DMS 273 treated with DMSO at 0.1 percent for 48 hours (cell line): ENCODE measurements at regions not wholly inside any gene's neighbourhood (a gene's known extent, or its start where the extent isn't known, plus 50 kb on each side); places are given as distances from the start of the nearest gene placed in this dataset.
"Not testable (repeated sequence)": the region's sequence is repeated elsewhere in the genome, so short reads cannot be mapped to it uniquely, and the experiment has no call there.

Source experiments
- DNase-seq: peaks from one replicate; lab custom pipeline; 2025; lab: John Stamatoyannopoulos, UW

DNA sequence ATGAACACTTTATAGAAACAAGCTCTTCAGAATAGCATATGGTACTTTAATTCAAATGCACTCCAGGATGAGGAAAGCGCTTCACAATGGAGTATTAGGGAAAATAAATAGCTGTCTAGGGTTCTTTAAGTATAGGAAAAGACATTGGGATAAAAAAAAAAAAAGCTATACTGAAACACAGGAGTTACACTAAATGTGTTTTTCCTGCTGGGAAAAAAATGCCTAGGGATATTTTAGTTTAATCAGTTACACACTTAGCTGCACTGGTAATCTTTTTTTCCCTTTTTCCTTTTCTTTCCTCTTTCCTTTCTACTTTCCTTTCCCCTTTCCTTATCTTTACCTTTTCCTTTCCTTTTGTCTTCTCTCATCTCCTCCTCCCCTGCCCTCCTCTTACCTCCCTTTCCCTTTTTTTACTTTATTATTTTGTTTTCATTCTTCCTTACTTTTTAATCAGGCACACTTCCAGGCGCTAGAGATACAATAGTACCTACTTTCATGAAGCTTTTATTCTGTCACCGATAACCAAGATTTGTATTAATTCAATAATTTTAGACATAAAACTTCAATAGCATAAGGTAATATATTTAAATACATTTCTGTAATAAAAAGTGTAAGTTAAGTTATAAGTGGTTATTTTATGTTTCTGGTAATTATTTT is 758.7 kb downstream of the CDH18 start:
- DNase-seq, result no peak

DNA sequence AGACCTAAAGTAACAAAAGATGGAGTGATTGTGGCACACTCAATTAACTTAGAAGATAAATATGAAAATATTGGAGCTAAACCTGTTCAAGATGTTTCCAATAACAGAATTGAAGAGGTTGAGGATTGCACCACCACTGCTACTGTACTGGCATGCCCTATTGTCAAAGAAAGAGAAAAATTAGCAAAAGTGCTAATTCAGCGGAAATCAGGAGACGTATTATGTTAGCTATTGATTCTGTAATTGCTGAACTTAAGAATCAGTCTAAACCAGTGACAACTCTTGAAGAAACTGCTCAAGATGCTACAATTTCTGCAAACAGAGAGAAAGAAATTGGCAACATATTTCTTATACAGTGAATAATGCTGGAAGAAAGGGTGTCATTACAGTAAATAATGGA is 754.4 kb downstream of the CDH18 start:
- no peak for DNase-seq

DNA sequence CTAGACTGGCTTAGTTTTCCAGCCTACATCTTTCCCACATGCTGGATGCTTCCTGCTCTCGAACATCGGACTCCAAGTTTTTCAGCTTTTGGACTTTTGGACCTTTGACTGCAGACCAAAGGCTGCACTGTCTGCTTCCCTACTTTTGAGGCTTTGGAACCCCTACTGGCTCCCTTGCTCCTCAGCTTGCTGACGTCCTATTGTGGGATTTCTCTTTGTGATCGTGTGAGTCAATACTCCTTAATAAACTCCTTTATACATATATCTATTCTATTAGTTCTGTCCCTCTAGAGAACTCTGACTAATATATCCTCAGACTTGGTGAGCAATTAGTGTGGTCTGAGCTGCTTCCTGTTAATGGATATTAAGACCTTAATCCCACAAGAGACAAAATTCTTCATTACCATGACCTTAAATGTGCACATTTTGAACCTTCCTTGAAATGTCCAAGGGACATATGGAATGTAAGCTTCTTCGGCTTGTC is 752.9 kb downstream of the CDH18 start:
- DNase-seq, result no peak

DNA sequence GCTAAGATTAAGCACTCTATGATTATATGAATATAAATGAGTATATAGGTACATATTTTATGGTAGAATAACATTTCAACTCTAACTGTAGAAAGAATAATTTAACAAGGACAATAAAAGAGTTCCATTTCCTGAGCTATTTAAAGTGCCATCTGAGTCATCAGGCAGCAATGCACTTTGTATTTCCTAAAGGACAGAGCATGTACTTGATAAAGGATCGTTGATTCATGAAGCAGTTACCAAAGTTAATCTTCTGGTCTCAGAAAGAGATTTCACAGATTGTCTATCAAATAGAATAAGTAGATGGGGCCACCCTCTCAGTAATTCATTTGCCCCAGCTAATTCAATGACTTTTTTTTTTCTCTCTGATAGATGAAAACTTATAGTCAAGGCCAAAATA is 747.8 kb downstream of the CDH18 start:
- DNase-seq, result no peak

DNA sequence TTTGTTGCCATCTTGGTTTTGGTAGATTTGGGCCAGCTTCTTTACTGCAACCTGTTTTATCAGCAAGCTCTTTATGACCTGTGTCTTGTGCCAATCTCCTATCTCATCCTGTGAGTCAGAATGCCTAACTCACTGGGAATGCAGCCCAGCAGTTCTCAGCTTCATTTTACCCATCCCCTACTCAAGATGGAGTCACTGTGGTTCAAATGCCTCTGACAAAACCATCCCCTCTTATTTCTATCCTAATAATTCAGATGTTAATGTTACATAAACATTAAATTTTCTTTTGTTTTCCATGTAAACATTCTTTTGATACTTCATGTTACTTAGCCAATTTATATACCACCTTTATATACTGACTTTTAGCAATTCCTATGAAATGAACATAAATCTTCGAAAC is 746.3 kb downstream of the CDH18 start:
- no peak for DNase-seq

DNA sequence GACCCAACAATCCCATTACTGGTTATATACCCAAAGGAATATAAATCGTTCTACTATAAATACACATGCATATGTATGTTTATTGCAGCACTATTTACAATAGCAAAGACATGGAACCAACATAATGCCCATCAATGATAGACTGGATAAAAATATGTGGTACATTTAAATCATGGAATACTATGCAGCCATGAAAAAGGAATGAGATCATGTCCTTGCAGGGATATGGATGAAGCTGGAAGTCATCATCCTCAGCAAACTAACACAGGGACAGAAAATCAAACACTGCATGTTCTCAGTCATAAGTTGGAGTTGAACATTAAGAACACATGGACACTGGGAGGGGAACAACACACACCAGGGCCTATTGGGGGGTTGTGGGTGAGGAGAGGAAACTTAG is 741.8 kb downstream of the CDH18 start:
- not testable (repeated sequence) for DNase-seq

DNA sequence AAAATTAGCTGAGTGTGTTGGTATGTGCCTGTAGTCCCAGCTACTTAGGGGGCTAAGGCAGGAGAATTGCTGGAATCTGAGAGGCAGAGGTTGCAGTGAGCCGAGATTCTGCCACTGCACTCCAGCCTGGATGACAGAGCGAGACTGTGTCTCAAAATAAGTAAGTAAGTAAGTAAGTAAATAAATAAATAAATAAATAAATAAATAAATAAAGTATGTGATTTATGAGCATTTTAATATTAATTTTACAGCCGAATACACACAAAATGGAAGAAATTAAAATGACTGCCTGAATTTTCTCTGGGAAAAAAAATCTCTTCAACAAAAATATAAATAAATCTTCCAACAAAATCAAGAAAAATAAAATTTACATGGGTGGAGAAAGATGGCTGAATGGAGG is 740.7 kb downstream of the CDH18 start:
- no peak for DNase-seq

DNA sequence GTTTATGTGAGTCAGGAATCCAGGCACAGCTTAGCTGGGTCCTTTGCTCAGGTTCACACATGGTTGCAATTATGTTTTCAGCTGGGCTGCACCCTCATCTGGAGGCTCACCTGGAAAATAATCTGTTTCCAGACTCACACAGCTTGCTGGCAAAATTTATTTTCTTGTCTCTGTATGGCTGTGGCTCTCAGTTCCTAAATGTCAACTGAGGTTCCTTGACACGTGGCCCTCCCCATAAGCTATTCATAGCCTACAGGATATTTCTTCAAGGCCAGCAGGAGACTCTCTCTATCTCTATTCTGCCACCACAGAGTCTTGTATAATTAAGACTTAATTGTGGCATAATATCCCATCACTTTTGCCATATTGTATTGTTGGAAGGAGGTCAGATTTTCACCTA is 732.0 kb downstream of the CDH18 start:
- no peak for DNase-seq

DNA sequence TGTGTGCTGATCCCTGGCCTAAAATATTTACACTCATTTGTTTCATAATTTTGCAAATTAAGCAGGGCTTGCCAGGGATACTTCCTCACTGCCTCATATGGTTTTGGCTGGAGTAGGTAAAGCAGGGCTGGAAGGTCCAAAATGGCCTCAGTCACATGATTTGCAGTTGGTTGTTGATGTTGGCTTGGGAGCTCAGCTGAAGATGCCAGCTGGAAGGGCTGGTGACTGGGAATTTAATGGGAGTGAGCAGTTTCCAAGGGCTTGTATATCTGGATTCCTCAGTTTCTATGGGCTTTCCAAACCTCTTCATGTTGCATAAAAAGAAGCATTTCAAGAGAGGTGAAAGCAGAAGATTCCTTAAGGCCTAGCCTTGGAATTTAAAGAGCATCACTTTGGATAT is 729.3 kb downstream of the CDH18 start:
- DNase-seq, result no peak

DNA sequence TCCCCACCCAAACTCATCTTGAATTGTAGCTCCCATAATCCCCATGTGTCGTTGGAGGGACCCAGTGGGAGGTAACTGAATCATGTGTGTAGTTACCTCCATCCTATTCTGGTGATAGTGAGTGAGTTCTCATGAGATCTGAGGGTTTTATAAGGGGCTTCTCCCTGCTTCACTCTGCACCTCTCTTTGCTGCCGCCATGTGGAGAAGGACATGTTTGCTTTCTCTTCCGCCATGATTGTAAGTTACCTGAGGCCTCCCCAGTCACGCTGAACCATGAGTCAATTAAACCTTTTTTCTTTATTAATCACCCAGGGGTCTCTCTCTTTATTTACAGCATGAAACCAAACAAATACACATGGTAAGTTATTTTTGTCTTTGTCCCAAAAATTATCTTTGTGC is 726.1 kb downstream of the CDH18 start:
- no peak for DNase-seq

DNA sequence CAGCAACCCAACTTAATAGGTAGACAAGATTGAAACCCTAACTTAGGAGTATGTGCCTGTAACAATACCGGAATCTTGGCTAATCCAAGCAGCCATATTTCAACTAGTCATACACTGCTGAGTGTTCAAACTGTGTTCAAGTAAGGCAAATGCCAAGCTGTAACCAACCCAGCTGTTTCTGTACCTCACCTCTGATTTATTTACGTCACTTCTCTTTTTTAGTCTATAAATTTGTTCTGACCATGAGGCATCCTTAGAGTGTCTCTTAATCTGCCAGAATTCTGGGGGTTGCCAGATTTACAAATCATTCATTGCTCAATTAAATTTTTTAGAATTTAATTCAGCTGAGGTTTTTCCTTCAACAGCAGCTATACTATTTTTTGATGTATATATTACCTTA is 723.2 kb downstream of the CDH18 start:
- no peak for DNase-seq

DNA sequence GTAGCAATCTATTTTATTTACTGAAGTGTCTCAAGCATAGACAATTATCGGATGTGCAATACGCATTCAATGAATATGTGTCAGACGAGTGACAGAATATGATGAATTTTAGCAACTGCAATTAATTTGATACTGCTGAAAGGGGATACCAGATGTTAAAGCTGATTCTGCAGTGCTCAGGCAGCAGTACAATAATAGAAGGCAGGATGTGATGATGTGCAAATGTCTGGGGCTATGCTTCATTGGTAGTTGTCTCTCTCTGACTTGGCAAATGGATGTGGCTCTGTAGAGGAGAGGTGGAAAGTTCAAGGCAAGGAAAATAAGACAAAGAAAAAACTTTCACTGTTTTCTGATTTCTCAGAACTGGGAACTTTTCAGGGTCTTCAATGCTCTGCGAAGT is 721.2 kb downstream of the CDH18 start:
- DNase-seq, result no peak

DNA sequence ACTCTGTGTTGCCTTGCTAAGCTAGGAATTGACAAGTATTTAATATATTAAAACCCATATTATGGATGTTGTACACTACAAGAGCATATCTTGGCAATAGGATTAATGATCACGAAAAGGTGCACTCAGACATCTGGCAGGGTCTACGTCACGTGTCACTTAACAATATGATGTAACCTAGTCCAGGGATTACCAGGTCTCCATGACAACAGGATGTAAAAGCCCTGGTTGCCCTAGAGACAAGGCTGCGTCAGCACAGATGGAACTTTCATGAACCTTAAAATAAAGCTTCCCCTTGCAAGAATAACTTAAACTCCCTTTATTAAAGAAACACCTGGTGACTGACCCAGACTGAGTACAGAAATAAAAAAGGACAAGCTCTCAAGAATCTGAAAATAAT is 717.8 kb downstream of the CDH18 start:
- peak; percentile 15 for DNase-seq

DNA sequence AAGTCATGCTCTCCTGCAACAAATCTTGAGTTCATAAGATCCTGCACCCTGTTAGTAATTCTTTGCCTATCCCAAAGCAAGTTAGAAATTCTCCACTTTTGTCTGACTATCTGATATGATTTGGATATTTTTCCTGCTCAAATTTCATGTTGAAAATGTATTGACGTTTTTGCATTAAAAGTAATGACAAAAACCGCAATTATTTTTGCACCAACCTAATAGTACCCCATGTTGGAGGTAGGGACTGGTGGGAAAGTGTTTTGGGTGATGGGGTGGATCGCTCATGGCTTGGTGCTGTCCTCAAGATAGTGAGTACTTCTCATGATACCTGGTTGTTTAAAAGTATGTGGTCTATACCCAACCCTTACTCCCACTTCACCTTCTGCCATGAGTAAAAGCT is 713.4 kb downstream of the CDH18 start:
- no peak for DNase-seq

DNA sequence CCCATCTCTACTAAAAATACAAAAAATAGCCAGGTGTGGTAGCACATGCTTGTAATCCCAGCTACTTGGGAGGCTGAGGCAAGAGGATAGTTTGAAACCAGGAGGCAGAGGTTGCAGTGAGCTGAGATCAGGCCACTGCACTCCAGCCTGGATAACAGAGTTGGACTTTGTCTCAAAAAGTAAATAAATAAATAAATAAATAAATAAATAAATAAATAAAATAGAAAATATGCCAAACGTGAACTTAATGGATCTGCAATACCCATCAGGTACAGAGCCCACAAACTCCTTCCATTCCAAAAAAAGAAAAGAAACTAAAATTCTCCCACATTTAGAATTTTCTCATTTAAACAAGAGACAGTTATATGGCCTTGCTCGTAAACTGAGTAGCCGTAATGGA is 702.7 kb downstream of the CDH18 start:
- DNase-seq, result no peak

DNA sequence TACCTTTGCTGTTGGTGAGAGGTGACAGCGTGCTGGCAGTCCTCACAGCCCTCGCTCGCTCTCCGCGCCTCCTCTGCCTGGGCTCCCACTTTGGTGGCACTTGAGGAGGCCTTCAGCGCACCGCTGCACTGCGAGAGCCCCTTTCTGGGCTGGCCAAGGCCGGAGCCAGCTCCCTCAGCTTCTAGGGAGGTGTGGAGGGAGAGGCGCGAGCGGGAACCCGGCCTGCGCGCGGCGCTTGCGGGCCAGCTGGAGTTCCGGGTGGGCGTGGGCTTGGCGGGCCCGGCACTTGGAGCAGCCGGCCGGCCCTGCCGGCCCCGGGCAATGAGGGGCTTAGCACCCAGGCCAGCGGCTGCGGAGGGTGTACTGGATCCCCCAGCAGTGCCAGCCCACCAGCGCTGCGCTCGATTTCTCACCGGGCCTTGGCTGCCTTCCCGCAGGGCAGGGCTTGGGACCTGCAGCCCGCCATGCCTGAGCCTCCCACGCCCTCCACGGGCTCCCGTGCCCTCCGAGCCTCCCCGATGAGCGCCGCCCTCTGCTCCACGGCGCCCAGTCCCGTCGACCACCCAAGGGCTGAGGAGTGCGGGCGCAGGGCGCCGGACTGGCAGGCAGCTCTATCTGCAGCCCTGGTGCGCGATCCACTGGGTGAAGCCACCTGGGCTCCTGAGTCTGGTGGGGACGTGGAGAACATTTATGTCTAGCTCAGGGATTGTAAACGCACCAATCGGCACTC is 700.3 kb downstream of the CDH18 start:
- DNase-seq, result not testable (repeated sequence)

DNA sequence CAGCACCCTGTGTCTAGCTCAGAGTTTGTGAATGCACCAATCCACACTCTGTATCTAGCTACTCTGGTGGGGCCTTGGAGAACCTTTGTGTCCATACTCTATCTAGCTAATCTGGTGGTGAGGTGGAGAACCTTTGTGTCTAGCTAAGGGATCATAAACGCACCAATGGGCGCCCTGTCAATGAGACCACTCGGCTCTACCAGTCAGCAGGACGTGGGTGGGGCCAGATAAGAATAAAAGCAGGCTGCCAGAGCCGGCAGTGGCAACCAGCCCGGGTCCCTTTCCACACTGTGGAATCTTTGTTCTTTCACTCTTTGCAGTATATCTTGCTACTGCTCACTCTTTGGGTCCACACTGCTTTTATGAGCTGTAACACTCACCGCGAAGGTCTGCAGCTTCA is 699.7 kb downstream of the CDH18 start:
- not testable (repeated sequence) for DNase-seq

DNA sequence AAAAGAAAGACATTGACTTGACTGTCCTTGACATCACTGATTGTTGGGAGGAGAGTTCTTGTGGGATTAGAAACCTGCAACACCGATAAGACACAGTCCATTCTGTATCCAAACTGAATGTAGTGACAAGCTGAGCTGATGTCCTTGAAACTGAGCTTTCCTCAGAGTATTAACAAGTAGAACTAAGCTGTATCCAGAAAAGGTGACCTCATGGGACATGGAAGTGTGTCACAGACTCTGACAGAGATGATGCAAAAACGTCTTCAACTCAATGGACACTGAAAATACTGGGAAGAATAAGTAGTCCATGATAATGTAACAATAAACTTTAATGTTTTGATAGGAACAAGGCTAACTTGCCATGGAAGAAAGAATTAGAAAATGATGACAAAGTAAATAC is 690.1 kb downstream of the CDH18 start:
- DNase-seq, result no peak

DNA sequence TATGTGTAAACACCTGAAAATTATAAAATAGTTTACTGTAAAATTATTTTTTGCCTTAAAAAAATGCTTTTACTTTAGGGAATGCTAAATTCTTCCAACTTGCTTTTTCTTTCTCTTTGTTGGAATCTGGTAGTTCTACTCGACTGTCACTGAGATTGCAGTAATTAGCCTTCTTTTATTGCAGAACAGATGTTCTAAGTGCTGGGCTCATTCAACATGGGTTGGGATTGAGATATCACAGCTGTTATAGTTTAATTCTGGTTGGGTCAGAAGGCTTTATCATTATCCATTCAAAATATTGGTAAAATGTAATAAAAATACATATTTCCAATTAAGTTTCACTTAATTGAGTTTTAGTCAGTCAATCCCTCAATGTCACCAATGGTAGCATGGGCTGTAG is 686.7 kb downstream of the CDH18 start:
- DNase-seq, result peak; percentile 52

DNA sequence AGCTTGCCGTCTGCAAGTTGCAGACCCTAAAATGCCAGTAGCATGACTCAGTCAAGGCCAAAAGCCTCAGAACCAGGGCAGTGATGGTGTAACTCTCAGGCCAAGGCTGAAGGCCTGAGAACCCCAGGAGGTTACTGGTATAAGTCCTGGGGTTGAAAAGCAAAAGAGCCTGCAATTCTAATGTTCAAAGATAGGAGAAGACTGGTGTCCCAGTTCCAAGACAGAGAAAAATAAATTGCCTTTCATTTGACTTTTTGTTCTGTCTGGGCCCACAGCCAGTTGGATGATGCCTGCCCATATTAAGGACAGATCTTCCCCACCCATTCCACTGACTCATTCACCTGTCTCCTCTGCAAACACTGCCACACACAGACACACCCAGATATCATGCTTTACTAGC is 673.2 kb downstream of the CDH18 start:
- no peak for DNase-seq

DNA sequence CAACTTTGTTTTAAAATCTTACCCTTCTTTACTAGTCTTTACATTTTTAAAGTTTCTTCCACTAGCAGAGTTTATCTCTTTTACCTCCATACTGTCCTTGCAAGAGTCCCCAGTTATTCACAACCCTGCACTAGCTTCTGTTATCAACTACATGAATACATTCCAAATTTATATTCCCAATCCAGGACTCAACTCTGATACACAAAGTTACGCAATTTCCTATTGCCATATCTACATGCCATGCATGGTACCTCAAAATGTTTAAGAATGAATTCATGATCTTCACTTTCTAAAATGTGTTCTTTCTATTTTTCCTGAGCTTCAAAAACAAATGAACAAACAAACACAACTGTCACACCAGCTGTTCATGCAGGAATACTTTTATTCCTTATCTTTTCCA is 668.7 kb downstream of the CDH18 start:
- DNase-seq, result no peak

DNA sequence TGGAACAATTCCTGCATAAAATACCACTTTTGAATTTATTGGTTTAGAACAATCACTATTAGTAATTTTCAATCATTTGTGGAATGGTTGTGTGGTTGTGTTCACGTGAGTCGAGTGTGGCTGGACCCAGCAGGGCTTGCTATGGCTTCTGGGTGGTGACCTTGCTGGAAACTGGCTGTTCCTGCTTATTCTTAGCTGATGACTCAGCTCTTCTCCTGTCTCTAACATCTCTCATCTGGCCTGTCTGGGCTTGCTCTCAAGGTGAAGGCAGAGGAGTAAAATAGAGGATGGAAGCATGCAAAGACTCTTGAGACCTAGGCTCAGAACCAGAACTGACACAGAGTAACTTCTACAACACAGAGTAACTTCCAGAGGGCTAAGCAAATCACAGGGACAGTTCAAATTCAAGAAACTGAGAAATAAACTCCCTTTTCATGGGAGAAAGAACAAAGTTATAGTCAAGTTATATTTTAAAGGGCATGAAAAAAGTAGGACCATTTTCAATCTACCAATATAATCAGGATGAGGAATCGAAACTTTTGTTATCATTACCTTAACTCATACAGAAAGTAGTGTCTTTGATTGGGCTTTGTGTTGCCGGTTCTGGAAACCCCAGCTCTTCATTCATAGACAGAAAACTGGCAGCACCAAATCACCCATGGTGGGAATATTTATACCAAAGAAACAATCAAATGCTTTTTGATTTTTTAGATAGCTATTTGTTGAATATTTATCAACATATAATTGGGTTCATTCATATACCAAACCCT is 665.1 kb downstream of the CDH18 start:
- DNase-seq, result peak; percentile 15

DNA sequence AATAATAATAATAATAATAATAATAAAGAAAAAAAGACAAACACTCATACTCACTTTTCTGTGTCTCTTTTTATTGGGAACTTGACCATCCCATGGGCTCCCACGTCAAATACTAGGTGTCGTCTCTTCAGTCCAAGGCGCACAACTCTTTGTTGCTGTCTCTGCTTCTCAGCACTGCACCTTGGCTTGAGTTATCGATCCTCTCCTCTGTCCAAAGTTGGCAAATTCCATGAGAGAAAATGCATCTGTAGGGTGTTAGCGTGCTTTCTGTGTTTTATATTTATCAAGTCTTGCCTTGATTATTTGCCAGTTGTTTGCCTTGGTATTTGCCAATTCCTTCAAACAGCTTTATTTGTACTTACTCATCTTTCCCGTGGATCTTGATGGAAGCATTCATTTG is 653.7 kb downstream of the CDH18 start:
- no peak for DNase-seq
